ENCODE measurements at regions not wholly inside any gene's neighbourhood (a gene's known extent, or its start where the extent isn't known, plus 50 kb on each side); places are given as distances from the start of the nearest gene placed in this dataset.

- TF ChIP-seq CTCF (IDR thresholded peaks at IDR 0.05) (no peak), POLR2AphosphoS5 (IDR thresholded peaks at IDR 0.05) (no peak), POLR2A (IDR thresholded peaks at IDR 0.05; ENCODE audit: low read depth) (no peak)
Observed at GRCh38 chr14:71454010-71454409, 478.2 kb upstream of the RGS6 start.

Measured in esophagus muscularis mucosa (tissue), 3 donors.